GM12865 (cell line): ENCODE measurements at regions not wholly inside any gene's neighbourhood (a gene's known extent, or its start where the extent isn't known, plus 50 kb on each side); places are given as distances from the start of the nearest gene placed in this dataset.

ENCODE experiments used
- DNase-seq: peaks from one replicate; pipeline ENCODE4 v3.0.0; 2010; ENCODE audit warnings: low read depth
- H3K4me3 ChIP-seq: 2 replicates; pipeline ENCODE4 v1.5.1; 2011; ENCODE audit warnings: mild to moderate bottlenecking, low read depth, low read length, control low read depth
- CTCF ChIP-seq: IDR thresholded peaks from 2 replicates; pipeline ENCODE4 v1.5.1; 2011; ENCODE audit warnings: low read length, control low read depth, low read depth, inconsistent platforms; ENCODE audit not compliant: insufficient read depth; ENCODE audit errors: missing control alignments

- no peak overlapping the region for H3K4me3 ChIP-seq
- no peak for TF ChIP-seq CTCF
- no peak for DNase-seq
Measured at GRCh38 chr7:12898620-12899019, 211.2 kb downstream of the ARL4A start.

- no peak for TF ChIP-seq CTCF
- no peak for DNase-seq
- H3K4me3 ChIP-seq: no peak overlapping the region
Measured at GRCh38 chr7:12905671-12906070, 218.2 kb downstream of the ARL4A start.

- no peak for TF ChIP-seq CTCF
- peak; percentile 37 for DNase-seq
- no peak overlapping the region for H3K4me3 ChIP-seq
Measured at GRCh38 chr7:12907774-12908173, 220.3 kb downstream of the ARL4A start.

GRCh38 chr7:12909483-12909882 is 222.1 kb downstream of the ARL4A start:
- no peak for DNase-seq
- TF ChIP-seq CTCF: no peak

GRCh38 chr7:12911053-12911452 is 223.6 kb downstream of the ARL4A start:
- TF ChIP-seq CTCF: no peak
- no peak overlapping the region for H3K4me3 ChIP-seq
- DNase-seq: no peak

More at GRCh38 chr7:12909483-12909882, 222.1 kb downstream of the ARL4A start:
- H3K4me3 ChIP-seq: no peak overlapping the region

- TF ChIP-seq CTCF: no peak
- no peak overlapping the region for H3K4me3 ChIP-seq
- no peak for DNase-seq
Measured at GRCh38 chr7:12913002-12913401, 225.6 kb downstream of the ARL4A start.

- no peak for DNase-seq
- H3K4me3 ChIP-seq: no peak overlapping the region
- TF ChIP-seq CTCF: no peak
Measured at GRCh38 chr7:12917801-12918200, 230.4 kb downstream of the ARL4A start.
